CD4-positive, alpha-beta T cell treated with Interleukin-15 for 4 hours (primary cell): ENCODE measurements at regions not wholly inside any gene's neighbourhood (a gene's known extent, or its start where the extent isn't known, plus 50 kb on each side); places are given as distances from the start of the nearest gene placed in this dataset.
"Not testable (repeated sequence)": the region's sequence is repeated elsewhere in the genome, so short reads cannot be mapped to it uniquely, and the experiment has no call there.

Experiments used
- DNase-seq: peaks from one replicate; pipeline ENCODE4 v3.0.0-alpha.2; 2020; ENCODE audit warnings: low spot score

DNA sequence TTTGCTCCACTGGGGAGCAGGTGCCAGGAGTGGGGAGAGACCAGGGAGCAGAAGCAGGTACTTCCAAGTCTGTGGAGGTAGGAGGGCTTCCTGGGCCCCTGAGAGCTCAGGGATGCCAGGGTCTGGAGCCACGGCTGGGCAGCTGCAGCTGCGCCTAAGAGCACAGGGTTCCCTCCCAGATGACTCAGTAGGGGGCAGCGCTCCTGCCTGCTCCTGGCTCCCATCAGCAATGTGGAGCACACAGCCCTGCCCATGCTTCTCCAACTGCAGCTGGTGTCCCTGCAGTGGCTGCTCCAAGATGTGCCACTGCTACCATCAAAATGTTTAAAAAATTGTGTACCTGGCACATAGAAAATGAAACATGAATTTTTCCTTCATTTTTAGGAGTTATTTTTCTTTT is 1028.2 kb downstream of the PCDH7 start:
- no peak for DNase-seq

DNA sequence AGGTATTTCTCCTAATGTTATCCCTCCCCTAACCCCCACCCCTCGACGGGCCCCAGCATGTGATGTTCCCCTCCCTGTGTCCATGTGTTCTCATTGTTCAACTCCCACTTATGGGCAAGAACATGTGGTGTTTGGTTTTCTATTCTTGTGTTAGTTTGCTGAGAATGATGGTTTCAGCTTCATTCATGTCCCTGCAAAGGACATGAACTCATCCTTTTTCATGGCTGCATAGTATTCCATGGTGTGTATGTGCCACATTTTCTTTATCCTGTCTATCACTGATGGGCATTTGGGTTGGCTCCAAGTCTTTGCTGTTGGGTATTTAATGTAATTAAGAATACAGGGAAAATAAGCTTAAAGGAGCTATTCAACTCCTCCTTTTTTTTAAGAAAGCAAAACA is 1030.4 kb downstream of the PCDH7 start:
- not testable (repeated sequence) for DNase-seq

DNA sequence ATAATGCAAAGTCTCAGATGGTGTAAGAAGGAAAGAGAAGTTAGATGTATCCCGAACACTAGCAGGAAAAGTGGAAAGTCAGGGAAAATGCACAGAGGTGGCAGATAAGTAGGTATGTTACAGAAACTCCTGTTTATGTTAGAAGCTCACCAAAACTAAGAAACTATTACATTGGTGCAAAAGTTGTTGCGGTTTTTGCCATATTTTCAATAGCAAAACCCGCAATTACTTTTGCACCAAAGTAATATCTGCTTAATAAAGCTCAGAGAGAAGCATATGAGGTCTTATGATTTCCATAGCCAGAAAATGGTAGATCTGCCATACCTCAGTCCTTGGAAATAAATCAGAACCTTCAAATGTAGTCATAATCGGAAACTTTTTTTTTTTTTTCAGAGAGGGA is 1035.6 kb downstream of the PCDH7 start:
- DNase-seq = no peak

DNA sequence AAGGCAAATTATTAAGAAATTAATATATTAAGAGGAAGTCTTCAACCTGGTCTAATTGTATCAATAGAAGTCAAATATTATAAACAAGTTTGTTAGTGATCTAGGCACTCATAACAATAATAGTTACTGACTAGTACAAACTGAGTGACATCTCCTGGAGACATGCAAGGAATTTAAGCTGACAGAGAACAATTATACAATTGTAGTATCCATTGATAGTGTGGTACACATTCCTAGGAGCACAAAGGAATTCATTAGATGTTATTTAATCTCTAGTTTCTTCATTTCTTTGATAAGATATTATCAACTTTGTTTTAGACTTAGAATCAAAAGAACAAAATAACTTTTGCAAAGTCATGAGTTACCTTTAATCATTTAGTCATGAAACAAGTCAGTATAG is 1048.6 kb downstream of the PCDH7 start:
- no peak for DNase-seq

DNA sequence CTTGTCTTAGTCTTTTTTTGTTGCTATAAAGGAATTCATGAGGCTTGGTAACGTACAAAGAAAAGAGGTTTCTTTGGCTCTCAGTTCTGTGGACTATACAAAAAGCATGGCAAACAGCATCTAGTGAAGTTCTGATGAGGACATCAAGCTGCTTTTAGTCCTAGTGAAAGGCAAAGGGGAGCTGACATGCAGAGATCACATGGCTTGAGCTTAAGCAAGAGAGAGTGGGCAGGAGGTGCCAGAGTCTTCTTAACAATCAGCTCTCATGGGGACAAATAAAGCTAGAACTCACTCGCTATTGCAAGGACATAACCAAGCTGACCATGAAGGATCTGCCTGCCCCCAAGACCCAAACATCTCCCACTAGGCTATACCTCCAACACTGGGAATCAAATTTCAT is 1063.1 kb downstream of the PCDH7 start:
- no peak for DNase-seq

DNA sequence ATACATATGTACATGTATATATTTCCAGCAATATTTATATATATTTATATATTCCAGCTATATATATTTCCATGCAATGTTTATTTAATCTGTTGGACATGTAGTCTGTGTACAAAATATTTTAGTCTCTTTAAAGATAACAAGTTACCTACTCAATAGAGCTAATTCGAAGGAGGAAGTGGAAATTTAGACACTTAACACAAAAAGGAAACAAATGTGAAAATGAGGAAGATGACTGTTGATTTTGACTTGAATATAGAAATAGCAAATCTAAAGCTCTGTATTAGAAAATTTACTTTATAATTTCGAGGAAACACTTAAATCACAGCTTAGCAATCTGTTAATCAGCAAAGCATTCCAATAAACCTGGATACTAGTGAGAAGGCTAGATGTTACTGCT is 1064.4 kb downstream of the PCDH7 start:
- DNase-seq = no peak

DNA sequence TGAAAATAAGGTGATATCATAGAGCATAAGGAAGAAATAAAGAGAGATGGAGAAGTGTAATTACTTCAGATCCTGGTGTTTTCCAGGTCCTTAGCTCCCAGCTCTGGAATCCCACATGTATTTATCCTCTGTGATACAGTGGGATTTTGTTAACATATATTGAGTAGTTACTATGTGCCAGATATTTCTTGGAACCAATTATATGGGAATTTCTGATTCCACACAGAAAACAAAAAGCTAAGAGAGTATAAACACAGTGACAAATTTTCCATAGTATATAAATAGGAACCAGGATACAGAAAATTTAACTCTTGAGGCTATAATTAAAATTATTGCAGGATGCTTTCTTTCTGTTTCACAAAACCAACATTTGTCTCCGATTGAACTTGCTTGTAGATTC is 1067.5 kb downstream of the PCDH7 start:
- no peak for DNase-seq

DNA sequence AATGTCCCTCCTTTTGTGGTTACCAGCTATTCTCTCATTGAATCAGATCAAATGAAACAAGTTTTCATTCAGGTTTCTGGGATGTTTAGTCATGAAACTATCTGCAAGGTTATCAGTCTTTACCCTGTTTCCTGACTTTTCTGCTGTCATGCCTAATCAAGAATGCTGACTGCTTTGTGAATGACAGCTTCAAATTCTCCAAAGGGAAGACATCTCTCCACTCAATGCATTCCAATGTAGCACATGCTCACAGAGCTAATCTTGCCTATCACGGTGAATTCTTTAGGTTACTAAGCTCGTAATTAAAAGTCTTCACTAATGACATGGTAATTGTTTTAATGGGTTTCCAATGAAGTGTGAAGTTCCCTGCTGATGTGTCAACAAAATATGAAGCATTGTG is 1068.5 kb downstream of the PCDH7 start:
- no peak for DNase-seq

DNA sequence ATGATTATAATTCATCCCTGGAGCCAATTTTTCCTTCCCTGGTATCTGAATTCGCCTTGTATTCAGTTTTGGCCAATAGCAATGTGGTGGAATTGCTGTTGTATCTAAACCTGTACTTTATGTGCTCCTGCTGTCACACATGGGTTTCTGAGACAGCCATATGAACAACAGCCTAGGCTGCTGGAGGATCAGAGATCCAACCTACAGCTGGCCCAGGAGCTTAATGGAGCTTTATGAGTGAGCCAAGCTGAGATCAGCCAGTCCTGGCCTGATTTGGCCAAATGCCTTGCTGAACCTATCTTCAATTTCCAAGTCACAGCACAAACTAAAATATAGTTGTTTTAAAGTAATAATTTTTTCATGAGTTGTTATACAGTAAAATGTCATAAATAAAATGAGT is 1071.5 kb downstream of the PCDH7 start:
- DNase-seq = no peak

DNA sequence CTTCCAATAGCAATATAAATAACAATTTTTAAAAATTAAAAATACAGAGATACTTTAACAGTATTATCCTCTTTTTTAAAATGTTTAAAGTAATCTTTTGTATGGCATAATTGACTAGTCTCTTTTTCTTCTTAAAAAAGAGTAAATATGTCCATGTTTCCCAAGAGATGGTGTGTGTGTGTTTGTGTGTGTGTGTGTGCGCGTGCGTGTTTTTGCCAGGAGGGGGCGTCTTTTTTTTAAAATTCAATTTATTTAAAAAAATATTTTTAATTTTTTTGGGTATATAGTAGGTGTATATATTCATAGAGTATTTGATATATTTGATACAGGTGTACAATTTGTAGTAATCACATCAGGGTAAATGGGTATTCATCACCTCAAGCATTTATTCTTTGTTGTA is 1073.7 kb downstream of the PCDH7 start:
- no peak for DNase-seq

DNA sequence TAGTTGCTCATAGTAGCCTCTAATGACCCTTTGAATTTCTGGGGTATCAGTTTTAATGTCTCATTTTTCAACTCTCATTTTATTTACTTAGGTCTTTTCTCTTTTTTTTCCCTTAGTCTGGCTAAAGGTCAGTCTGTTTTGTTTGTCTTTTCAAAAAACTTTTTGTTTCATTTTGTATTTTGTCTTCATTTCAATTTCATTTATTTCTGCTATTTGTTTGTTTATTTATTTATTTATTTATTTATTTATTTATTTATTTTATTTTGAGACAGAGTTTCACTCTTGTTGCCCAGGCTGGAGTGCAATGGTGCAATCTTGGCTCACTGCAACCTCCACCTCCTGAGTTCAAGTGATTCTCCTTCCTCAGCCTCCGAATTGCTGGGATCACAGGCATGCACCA is 1076.9 kb downstream of the PCDH7 start:
- DNase-seq = not testable (repeated sequence)

DNA sequence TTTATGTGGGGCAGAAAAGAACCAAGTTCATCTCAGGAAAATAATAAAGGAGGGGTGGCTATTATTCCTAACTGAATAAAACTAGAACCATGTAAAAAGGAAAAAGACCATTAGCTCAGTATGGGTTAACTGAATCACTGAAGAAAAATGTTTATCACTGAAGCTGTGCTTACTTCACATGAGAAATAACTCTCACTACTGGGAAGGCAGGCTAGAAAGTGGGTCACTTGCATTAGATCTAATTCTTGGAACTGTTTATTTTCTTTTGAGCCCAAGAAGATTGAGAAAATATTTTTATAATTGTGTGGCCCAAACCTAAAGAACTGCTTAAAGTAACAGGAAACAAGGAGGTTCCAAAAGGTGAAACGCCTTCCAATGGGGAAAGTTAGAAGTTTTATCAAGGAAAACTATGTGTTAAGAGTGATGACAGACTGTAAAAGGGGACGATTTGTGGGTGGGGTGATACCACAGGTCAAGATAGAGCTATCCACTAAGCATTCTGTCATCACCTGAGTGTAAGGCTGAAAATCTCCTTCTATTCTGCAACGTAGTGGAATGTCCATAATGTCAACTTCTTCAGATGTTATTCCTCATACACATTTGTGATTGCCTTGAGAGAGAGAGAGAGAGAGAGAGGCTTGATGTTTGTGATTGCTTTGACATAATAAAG is 1083.5 kb downstream of the PCDH7 start:
- no peak for DNase-seq

DNA sequence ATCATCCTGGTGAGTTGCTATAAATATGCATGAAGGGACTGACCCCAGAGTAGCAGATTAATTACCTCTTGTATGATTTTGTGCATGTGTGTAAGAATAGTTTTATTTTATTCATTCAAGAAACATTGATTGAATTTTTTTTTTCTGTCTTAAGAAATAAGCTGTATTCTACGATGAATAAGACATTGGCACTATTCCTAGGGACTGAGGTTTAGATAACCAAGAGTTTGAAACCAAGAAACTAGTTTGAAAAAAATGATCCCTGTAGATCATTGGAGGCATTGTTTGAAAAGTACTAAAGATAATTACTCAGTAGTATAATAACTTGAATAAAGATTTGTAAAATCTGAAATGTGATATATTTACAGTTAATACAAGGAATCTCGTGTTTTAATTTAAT is 1086.9 kb downstream of the PCDH7 start:
- DNase-seq = no peak

DNA sequence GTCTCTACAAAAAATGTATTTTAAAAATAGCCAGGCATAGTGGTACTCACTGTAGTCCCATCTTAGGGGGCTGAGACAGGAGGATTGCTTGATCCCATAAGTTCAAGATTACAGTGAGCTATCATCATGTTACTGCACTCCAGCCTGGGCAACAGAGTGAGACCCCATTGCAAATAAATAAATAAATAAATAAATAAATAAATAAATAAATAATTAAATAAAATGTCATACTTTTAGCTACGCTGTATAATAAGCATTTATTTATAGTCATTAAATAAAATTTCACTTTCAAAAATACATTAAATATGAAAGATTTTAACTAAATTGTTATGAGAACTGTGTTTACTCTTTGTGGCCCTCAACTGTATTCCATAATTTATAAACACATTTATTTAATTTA is 1124.2 kb downstream of the PCDH7 start:
- DNase-seq = no peak

DNA sequence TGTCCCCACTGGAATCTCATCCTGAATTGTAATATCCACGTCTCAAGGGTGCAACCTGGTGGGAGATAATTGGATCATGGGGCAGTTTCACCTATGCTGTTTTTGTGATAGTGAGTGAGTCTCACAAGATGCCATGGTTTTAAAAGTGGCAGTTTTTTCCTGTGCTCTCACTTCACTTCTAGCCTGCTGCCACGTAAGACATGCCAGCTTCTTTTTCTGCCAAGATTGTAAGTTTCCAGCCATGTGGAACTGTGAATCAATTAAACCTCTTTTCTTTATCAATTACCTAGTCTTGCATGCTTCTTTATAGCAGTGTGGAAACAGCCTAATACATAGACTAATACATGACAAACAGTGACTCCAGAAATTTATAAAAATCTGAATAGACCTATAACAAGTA is 1131.8 kb downstream of the PCDH7 start:
- DNase-seq = no peak

DNA sequence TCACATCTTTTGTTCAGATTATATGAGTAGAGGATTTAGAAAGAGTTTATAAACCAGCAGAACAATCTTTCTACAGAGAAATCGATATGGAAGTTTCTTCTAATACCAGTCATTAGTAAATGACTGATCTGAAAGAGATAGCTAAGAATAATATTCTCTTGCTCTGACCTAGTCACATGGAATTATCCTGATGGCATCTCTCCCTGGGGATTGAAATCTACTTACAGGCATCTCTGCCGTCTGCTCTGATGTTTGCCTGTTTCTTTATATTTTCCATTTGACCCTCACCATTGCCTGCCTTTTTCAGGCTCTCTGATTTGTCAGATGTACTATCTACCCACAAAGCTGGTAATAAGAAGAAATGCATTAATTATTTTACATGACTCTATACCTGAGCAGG is 1157.3 kb downstream of the PCDH7 start:
- no peak for DNase-seq

DNA sequence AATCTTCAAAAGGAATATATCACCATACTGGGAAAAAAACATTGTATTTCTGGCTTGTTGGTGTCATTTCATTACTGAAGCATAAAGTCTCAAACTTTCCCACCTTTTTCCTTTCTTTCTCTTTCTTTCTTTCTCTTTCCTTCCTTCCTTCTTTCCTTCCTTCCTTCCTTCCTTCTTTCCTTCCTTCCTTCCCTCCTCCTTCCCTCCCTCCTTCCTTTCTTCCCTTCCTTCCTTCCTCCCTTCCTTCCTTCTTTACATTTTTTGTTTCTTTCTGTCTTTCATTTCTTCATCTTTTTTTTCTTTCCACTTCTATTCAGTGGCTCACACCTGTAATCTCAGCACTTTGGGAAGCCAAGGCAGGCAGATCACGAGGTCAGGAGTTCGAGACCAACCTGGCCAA is 1160.7 kb downstream of the PCDH7 start:
- not testable (repeated sequence) for DNase-seq

DNA sequence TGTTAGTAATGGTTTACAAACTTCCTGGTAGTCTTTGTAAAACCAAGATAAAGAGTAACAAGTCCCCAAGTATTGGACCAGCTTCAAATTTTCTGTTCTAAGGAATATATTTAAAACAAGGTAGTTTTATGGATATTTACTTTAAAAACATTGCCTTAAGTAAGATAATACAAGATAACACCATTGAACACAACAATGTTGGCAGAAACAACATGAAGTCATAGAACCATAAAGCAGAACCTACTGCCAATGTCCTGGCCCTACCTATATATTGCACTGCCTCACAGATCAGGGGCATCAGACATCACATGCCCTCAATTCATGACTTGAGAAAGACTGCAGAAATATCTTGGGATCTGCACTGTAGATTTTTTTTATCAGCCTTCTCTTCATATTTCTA is 1176.2 kb downstream of the PCDH7 start:
- DNase-seq = no peak

DNA sequence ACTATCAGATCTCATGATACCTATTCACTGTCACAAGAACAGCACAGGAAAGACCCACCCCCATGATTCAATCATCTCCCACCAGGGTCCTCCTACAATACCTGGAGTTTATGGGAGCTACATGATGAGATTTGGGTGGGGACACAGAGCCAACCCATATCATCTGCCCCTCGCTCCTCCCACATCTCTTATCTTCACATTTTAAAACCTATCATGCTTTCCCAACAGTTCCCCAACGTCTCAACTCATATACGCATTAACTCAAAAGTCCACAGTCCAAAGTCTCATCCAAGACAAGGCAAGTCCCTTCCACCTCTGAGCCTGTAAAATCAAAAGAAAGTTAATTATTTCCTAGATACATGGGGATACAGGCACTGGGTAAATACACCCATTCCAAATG is 1185.2 kb downstream of the PCDH7 start:
- DNase-seq = no peak

DNA sequence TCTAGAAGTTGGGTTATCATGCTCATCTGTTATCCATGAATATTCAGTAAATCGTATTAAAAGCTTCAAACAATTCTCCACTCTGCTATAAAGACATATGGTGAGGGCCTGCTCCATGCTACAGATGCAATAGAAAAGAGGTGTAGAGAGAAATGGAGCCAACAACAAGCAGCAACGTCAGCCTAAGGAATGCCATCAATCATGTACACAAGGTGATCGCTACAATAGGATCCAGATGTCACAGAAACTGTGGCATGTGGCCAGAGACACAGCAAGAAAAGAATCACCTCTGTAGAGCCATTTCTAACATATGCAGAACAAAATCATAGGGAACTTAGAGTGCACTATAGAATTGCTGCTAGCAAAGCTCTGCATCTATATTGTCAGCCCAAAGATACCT is 1188.1 kb downstream of the PCDH7 start:
- DNase-seq = no peak

DNA sequence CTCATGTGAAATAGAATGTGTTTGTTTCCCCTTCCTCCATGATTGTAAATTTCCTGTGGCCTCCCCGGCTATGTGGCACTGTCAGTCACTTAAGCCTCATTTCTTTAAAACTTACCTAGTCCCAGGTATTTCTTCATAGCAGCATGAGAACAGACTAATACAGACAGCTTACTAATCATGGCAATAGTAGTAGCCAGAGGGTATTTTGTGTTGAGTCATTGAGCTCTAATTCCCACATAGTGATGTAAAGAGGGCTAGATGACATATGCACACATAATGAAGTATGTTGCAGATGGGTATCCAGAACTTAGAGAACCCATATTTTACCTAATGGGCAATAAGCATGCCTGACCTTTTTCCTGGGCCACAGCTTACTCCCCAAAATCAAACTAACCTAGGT is 1197.2 kb downstream of the PCDH7 start:
- no peak for DNase-seq

DNA sequence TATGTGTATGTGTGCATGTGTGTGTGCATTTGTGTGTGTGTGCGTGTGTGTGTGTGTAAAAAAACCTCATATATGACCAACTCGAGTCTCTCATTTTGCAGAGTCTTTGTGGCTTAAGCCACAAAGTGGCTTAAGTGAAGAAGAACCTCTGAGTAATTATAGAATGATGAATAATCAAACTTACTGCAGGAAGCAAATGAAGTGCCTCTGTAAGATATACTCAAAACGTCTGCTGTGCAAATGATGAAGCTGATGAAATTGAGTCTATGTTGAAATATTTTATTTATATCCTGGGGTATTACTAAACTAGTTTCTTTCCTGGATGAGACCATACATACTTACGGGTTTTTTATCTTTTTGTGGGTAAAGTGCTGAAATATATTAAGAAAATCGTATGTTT is 1198.7 kb downstream of the PCDH7 start:
- no peak for DNase-seq

DNA sequence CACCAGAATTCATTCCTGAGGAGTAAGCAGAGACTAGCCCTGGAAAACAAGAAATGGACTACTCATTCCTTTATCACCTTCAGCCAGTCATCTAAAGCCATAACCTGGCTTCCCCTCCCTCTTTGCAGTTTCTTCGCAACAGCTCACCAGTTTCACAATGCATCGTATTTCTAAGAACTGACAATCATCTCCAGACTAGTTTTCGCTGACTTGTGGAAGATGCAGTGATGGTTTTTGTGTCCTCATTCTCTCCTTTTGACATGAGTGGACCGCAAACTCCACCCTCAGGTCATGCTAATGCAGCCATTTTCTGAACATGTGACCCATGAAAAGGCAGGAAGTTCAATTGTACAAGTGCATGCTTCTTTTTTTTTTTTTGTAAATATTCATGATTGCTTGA is 1203.5 kb downstream of the PCDH7 start:
- no peak for DNase-seq

DNA sequence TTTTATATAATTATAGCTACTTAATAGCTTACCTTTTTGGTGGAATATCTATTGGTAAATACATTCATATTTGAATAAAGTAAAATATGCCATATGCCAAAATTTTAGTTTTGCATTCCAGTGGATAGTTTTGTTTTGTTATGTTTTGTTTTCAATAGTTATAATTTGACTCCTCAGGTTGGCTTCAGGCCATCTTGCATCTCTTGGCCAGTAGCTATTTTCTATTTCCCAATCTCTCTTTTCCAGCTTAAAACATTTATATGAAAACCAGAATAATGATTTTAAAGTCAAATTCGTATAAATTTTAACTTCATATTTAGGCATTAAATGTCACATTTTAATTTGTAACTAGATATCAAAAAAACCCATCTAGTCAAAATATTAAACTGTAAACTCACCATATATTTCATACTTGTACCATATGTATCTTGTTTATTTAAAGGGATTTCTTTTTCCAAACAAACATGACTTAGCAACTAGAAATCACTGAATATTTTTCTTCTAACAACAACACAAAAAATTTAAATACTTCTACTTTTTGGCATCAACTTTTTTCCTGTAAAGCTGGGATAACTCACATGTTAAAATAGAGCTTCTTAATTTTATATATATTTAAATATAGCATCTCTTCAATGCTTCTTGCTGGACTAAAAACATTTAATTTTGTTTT is 1209.6 kb downstream of the PCDH7 start:
- DNase-seq = no peak
